ENCODE measurements at regions not wholly inside any gene's neighbourhood (a gene's known extent, or its start where the extent isn't known, plus 50 kb on each side); places are given as distances from the start of the nearest gene placed in this dataset.
"Not testable (repeated sequence)": the region's sequence is repeated elsewhere in the genome, so short reads cannot be mapped to it uniquely, and the experiment has no call there.

GRCh38 chr12:62164036-62164435 is 96.2 kb upstream of the USP15 start:
- DNase-seq: no peak

DNA sequence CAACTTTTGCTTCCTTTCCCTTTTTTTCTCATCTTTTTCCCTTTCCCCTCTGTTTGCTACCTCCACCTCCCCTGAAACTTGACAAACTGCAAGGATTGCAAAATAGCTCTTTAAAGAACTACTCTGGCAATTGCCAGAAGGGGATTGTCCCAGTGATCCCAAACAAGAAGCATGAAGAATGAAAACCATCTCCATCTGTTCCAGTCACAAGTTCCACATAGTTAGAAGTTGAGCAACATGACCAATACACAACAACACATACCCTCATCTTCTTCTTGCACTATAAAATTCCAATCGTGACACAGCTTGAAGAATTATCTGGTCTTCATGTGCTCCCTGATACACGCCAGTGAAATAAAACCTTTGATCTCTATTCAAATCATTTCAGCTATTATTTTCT is 93.7 kb upstream of the USP15 start:
- no peak for DNase-seq

DNA sequence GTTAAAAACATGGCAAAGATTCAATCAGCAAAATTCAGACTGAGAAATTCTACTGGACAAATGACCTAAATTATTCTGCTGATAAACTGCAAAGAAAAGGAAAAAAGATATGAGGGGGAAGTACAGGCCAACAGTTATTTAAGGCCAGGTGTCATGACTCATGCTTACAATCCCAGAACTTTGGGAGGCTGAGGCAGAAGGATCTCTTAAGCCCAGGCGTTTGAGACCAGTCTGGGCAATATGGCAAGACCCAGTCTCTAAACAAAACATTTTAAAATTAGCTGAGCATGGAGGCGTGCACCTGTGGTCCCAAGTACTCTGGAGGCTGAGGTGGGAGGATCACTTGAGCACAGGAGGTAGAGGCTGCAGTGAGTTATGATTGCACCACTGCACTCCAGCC is 91.8 kb upstream of the USP15 start:
- DNase-seq: no peak

DNA sequence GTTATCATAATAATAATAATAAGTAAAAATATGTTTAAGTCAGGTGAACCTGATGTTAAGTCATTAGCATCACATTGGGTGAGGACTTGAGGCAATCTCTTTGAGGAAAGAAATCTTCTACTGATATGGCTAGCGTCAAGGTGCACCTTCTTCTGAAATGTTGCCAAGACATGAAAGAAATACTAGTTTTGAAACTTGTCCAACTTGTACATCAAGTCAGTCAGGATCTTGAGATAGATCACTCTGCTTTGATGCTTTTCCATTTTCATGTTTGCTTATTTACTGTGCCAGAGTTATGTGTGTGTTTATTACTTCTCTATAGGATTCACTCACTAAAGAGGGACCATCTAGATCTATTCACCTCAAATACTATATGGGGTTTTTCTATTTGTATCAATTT is 90.0 kb upstream of the USP15 start:
- DNase-seq: no peak

DNA sequence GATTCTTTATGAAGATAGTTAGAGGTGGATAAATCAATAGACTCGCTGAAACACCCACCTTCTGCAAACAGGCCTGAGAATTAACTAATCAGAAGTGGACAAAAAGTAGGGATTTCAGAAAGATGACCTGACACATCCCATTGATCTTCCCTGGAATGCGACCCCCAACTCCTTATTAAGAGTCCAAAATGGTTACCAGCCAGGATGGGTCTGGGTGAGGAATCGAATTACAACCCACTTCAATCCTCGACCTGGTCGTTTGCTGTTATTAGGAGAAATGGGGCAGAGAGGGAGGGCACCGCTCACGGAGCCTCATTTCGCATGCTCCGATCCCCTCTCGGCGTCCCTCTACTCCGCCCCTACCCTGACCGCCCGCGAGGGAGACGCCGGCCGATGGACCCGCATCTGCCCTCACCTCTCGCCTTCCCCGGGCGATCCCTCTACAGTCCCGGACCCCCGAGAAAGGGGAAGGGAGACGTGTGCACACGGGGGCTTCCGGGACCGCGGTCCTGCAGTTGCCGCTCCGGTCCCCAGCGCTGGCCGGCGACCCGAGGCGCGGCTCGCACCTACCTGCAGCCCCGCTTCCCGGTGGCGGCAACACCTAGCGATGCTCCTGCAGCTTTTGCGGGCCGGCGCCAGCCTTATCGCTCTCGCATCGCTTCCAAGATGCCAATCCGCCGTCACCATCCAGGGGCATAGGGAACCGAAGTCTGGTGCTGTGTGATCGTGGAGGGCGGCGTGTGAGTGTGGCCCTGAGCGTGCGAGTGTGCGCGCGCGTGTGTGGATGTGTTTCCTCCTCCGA is 69.3 kb upstream of the USP15 start:
- DNase-seq: no peak

DNA sequence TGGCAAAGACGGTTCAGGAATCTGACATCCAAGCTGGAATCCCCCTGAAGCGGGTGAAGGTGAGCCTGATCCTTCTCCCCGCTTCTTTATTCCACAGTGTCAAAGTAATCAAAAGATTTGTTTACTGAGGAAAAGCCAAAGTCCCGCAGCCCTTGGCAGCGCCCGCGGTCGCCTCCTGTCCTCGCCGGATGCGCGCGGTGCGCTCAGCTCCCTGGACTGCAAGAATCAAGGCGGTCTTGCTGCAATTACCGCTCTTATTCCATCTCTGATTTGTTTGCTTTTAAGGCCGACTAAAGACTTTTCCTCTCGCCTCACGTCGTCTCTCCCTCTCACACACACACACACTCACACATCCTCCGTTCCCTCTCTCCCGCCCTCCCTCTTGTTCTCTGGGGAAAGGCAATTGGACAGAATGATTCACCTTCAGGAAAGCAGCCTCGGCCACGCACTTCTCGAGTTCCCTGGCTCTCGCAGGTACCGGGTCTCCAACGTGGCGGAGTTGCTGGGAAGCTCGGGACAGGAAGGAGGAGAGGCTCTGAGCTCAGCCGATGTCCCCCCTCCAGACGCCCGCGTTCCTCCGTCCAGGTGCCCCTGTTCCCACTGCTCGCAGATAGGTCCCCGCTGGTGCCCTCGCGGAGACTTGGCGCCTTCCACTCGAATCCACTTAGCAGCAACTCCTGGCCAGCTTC is 68.6 kb upstream of the USP15 start:
- peak; percentile 8 for DNase-seq

GRCh38 chr12:62192180-62192902 is 67.9 kb upstream of the USP15 start:
- DNase-seq: peak; percentile 79

DNA sequence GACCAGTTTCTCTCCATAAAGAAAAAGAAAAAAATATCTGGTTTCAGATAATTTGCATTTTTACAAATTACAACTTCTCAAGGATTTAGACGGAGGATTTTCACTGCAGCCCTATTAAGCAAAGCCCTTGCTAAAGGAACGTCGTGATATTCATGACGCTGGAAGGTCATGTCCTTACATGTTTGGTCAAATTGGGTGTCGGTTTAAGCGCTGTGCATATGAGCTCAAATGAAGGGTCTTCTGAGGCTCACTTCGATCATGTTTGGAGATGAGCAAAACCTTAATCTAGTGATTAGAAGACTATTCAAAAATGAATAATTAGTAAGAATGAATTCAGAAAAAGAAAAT is 67.3 kb upstream of the USP15 start:
- no peak for DNase-seq

GRCh38 chr12:62194031-62194430 is 66.2 kb upstream of the USP15 start:
- no peak for DNase-seq

GRCh38 chr12:62194616-62195015 is 65.6 kb upstream of the USP15 start:
- DNase-seq: no peak

- no peak for DNase-seq
Measured at GRCh38 chr12:62196146-62196545, 64.1 kb upstream of the USP15 start.

DNA sequence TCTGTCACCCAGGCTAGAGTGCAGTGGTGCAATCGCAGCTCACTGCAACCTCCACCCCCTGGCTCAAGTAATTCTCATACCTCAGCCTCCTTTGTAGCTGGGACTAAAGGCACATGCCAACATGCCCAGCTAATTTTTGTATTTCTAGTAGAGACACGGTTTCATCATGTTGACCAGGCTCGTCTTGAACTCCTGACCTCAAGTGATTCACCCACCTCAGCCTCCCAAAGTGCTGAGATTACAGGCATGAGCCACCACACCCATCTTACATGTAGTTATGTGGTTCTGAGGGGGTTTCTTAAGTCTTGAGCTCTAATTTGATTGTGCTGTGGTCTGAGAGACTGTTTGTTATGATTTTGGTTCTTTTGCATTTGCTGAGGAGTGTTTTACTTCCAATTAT is 57.3 kb upstream of the USP15 start:
- DNase-seq: not testable (repeated sequence)

- DNase-seq: no peak
Measured at GRCh38 chr12:62205346-62205745, 54.9 kb upstream of the USP15 start.

DNA sequence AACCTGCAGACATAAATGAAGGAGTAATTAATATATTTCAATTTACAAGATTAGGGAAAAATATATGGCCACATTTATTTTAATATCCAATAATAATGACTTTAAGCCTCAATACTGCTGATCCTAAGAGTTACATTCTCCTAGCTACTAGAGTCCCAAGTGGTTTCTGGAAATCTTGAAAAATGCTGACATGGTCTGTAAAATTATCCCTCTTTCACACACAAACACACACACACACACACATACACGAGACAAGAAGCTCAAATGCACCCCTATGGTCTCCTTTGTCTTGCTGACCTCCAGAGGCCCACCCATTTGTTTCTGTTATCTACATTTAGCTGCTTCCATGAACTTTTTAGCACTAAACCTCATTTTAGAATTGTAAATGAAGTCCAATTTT is 53.0 kb upstream of the USP15 start:
- no peak for DNase-seq

Measured in activated CD4-positive, alpha-beta T cell treated with anti-CD3 and anti-CD28 coated beads, Interleukin-2, amount 50 U/mL, for 16 hours (primary cell).